EH (cell line): ENCODE measurements at regions not wholly inside any gene's neighbourhood (a gene's known extent, or its start where the extent isn't known, plus 50 kb on each side); places are given as distances from the start of the nearest gene placed in this dataset.
"Not testable (repeated sequence)": the region's sequence is repeated elsewhere in the genome, so short reads cannot be mapped to it uniquely, and the experiment has no call there.

ENCODE experiments used
- DNase-seq: peaks from one replicate; pipeline ENCODE4 v3.0.0-alpha.2; 2015; ENCODE audit warnings: low read depth

- DNase-seq: no peak
Observed at GRCh38 chr2:238750212-238750904, 97.5 kb upstream of the TWIST2 start.

GRCh38 chr2:238754259-238754658 is 93.6 kb upstream of the TWIST2 start:
- peak; percentile 7 for DNase-seq

GRCh38 chr2:238761868-238762267 is 86.0 kb upstream of the TWIST2 start:
- peak; percentile 62 for DNase-seq

- DNase-seq: no peak
Observed at GRCh38 chr2:238763471-238763995, 84.4 kb upstream of the TWIST2 start.

- DNase-seq: no peak
Observed at GRCh38 chr2:238765590-238765989, 82.3 kb upstream of the TWIST2 start.

GRCh38 chr2:238771218-238771617 is 76.7 kb upstream of the TWIST2 start:
- DNase-seq: peak; percentile 40

- no peak for DNase-seq
Observed at GRCh38 chr2:238771639-238772038, 76.2 kb upstream of the TWIST2 start.

GRCh38 chr2:238772635-238773297 is 75.1 kb upstream of the TWIST2 start:
- no peak for DNase-seq

- no peak for DNase-seq
Observed at GRCh38 chr2:238773472-238773871, 74.4 kb upstream of the TWIST2 start.

- DNase-seq: no peak
Observed at GRCh38 chr2:238774071-238774470, 73.8 kb upstream of the TWIST2 start.

- DNase-seq: no peak
Observed at GRCh38 chr2:238774980-238775509, 72.8 kb upstream of the TWIST2 start.

GRCh38 chr2:238775591-238775990 is 72.3 kb upstream of the TWIST2 start:
- DNase-seq: no peak

GRCh38 chr2:238776003-238776760 is 71.7 kb upstream of the TWIST2 start:
- DNase-seq: no peak

GRCh38 chr2:238776761-238777046 is 71.2 kb upstream of the TWIST2 start:
- DNase-seq: not testable (repeated sequence)

GRCh38 chr2:238777369-238778067 is 70.4 kb upstream of the TWIST2 start:
- DNase-seq: no peak

- peak; percentile 79 for DNase-seq
Observed at GRCh38 chr2:238784671-238785527, 63.0 kb upstream of the TWIST2 start.

GRCh38 chr2:238785528-238785860 is 62.4 kb upstream of the TWIST2 start:
- peak; percentile 27 for DNase-seq

- DNase-seq: peak; percentile 78
Observed at GRCh38 chr2:238786379-238786778, 61.5 kb upstream of the TWIST2 start.

GRCh38 chr2:238786792-238787490 is 60.9 kb upstream of the TWIST2 start:
- DNase-seq: peak; percentile 68

- peak; percentile 75 for DNase-seq
Observed at GRCh38 chr2:238787501-238787900, 60.4 kb upstream of the TWIST2 start.
